ENCODE measurements at regions not wholly inside any gene's neighbourhood (a gene's known extent, or its start where the extent isn't known, plus 50 kb on each side); places are given as distances from the start of the nearest gene placed in this dataset.

DNA sequence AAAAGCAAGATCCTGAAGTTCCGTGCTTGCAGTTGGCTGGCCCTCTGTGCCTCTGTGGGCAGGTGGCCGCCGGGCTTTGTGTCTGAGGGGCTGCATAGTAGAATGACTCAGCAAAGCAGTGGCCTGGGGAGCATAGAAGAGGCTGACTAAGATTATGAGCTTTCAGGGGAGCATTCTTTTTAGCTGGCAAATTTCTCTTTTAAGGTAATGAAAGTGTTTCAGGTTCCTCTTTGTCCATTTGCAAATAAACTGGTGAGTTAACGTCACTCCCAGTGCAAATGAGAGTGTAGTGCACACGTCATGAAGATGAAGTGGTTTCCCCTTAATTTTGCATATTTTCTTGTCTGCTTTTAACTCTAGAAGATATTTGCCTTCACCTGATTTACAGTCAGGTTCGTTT, 98.6 kb downstream of the BCL2L11 start:
- DNase-seq (ENCODE audit: low spot score): no peak

DNA sequence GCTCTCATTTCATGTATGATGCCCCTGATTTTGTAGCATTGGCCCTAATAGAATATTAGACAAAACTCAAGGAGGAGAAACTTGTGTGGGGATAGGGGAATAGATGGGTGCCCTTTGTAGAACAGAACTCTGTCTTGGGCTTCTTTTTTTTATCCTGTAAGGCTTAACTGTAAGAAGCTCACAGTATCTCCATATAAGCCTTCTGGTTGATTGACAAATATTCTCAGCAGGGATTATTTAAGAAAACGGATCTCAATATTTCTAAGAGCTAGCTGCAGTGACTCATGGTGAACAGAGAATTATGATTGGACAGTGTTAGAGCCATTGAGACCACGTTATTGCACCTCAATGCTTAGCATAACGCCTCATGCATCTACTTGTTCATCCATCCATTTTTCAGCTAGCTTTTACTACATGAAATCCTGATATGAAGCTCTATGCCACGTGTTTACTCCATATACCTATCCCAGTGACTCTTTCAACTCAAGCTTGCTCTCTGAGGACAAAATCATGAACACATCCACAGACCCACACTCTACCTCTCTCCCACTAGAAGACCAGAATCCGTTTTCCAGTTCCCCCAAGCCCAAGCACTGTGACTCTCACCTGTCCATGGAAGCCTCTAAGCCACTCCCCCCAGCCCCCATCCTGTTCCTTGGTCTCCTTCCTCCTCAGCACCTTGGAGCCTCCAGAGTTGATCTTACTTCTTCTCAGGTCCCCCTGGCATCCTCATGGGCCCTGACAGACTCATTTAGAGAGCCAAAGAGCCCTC, 99.2 kb downstream of the BCL2L11 start:
- DNase-seq (ENCODE audit: low spot score): no peak

DNA sequence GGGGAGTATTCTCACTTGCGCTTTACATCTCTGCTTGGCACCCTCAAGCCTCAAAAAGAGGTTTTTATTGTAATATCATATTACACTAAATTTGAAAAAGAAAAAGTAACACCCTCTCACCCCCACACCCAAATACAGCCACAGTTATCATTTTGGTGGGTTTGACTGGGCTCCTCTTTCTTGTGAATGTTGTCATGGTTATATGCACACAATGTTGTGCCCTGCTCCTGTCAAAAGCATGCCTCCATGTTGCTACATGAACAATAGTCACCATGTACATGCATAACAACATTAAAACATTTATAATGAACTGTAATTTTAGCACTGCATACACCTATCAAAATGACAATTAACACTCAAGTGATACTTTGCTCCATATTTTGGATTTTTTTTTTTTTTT, 100.2 kb downstream of the BCL2L11 start:
- DNase-seq (ENCODE audit: low spot score): no peak

DNA sequence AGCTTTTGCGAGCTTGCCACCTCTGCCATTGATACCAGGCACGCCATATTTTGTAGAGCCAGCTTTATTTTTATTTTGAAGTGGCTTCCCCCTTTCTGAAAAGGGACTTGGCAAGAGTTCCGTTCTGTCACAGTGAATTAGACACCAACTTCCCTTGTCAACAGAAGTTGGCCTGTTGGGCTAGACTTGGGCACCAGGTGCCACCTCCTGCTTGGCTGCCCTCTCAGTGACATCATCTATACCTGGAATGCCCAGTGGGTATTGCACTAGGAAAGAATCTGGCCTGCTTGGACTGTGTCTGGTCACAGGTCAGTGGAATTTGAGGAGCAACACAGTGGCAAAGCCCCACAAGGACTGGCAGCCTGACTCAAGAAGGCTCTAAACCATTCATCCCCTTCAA, 101.0 kb downstream of the BCL2L11 start:
- DNase-seq (ENCODE audit: low spot score): no peak

DNA sequence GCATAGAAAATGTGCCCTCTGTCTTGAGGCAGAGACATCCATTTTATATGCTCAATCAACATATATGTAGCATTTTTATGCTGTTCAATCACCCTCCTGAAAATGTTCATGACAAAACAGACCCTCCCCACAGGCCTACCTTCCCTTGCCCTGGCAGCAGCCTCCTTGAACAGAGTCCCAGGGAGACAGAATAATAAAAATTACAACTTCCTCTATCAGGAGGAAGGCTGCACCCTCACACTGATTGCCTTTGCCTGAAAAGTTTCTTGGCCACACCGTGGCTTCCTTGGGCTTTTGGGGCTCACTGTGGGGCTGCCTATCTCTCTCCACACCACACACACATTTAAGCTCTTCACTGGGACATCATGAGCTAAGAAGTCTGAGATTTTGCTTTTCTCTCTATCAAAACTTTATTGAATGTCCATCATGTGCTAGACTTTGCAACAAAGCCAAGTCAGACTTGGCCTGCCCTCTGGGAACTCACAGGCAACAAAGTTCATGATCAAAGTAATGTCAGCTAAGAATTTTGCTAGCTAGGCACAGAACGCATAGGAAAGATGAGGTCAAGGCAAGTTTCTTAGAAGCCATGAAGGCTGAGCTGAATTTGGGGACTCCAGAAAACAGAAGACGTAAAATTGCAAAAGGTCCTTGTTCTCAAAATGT, 101.6 kb downstream of the BCL2L11 start:
- no peak for DNase-seq (ENCODE audit: low spot score)

DNA sequence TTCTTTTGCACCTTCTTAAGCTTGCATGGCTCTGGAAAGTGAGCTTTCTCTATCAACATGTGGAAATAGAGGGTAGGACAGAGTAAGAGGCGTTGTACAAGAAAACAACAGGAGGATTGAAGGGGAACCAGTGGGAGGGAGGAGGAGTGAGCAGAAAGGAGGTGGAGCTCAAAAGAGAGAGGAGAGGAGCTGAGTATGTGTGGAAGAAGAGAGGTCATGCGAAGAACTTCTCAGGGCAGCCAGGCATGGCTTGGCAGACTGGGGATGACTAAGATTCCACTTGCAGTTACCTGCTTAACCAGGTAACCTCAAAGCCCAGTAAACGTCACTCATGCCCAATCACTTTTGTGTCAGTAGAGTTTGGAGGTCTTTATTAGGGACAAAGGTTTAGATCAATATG, 105.1 kb downstream of the BCL2L11 start:
- DNase-seq (ENCODE audit: low spot score): no peak

DNA sequence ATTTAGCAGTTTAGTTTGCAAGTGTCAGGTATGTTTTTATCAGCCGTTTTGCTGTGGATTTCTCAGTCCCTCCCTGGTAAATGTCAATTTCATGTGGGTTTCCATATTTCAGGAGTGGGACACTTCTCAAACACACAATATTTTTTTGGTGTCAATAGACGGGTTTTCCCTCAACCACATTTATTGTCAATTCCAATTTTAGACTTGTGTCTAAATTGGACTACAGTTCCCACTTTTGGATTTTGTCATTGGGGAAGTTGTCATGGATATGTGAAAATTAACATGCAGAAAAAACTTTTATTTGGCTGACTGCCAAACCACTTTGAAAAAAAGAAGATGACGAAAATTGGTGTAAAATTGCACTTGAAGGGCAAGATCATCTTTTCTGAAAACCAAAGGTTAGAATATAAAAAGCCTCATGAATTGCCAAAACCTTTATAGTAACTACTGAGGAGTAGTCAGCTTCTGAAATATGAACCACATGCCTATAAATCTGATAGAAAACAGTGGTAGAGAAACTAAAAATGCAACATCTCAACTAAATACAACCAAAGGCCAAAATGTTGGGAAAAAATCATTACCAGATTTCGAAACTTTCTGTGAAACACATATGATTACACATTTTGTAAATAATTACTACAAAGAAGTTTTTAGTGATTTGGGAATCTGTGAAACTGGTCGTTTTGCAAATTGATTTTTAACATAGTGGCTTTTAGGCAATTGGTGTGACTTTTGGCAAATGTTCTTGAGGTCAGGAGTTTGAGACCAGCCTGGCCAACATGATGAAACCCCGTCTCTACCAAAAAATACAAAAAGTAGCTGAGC, 106.4 kb downstream of the BCL2L11 start:
- DNase-seq (ENCODE audit: low spot score): no peak

DNA sequence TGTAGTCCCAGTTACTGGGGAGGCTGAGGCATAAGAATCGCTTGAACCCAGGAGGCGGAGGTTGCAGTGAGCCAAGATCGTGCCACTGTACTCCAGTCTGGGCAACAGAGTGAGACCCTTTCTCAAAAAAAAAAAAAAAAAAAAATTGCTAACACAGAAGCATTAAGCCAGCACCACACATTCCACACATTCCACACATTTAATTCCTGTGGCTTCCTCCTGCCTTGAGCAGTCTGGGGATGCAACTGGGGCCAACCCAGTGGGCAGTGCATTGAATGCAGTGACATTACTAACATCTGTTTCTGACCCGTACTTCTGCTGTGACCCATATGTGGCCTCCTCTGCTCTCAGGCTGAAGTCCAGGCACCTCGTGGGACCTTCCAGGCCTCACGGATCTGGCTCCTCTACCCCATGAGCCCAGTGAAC, 107.0 kb downstream of the BCL2L11 start:
- DNase-seq (ENCODE audit: low spot score): no peak

DNA sequence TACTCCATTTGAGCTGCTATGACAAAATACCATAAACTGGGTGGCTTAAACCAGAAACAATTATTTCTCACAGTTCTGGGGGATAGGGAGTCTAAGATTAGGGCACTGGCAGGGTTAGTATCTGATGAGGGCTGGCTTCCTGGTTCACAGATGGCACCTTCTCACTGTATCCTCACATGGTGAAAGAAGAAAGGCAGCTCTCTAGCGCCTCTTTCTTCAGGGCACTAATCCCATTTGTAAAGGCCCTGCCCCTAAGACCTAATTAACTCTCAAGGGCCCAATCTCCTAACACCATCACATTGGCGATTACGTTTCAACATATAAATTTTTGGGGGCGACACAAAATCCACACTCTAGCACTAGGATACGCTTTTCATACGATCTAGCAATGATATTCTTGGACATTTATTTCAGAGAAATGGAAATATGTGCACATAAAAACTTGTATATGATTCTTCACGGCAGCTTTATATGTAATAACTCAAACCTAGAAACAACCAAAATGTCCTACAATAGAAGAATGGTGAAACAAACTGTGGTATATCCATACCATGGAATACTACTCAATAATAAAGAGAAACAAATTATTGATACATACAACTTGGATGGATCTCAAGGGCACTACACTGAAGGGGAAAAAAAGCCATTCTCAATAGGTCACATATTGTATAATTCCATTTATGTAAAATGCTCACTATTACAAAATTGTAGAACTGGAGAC, 111.0 kb downstream of the BCL2L11 start:
- DNase-seq (ENCODE audit: low spot score): no peak

DNA sequence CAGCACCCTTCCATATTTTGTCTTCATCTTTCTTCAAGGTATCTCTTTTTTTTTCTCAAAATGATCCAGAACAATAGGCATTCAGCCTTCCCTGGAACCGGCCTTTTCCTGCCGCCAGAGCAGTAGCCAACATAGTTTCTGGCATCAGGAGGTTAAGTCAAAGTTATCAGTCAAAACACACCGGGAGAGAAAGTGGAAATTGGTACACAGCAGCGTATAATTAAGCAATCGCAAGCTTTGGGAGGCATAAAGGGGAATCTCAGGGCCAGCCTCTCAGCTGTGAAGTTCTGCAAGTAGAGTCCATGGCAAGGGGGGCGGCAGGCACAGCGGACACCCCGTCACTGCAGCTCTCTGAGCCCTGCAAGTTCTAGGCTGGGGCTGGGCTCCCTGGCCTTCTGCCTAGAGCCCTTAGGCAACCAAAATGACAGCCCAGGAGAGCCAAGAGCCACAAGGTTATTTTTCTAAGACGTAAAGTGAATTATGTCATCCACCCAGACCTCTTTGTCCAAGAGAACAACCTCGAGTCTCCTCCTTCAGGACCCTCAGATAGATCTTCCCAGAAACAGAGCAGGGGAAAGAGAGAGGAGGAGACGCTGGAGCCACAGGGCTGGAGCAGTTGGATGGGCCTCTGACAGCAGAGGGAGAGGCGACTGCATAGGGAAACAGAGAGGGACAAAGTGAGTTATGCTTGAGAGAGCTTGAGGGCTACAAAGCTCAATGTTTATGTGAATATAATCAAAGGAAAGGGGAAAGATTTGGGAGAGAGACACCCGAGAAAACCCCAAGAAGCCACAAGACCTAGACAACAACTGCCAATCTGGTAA, 114.7 kb downstream of the BCL2L11 start:
- no peak for DNase-seq (ENCODE audit: low spot score)

DNA sequence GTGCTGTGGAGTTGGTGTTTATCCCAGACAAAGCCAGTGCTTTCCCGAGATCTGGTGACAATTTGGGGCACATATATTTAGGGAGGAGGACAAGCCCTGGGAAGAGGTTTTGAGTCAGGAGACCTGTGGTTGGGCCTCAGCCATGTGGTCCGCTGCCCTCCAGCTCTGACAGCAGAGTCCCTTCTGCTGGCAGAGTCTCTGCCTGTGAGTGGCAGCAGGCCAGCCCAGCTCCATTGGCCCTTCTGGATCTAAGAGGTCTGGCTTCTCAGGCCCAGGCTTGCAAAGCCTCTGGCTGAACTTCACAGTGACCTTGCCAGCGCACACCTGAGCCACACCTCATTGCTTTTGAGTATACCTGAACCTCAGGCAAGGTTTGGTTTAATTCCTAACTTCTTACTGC, 115.3 kb downstream of the BCL2L11 start:
- DNase-seq (ENCODE audit: low spot score): no peak

DNA sequence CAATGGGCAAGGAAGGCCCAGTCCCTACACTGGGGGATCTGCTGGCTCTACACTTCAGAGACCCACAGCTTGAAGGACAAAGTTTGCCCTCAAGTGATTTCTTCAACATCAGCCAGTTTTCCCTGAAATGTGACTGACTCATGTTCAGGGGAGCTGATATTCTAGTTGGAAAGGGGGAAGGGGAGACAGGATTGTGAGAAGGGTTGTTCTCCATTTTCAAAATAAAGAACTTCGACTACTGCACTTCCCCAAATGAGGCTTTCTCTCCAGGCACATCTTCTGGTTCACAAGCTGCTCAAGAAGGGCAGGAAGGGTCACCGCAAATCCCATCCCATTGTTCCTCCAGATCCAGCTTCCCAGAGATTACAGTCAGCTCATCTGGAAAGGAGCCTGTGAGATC, 117.6 kb downstream of the BCL2L11 start:
- no peak for DNase-seq (ENCODE audit: low spot score)

DNA sequence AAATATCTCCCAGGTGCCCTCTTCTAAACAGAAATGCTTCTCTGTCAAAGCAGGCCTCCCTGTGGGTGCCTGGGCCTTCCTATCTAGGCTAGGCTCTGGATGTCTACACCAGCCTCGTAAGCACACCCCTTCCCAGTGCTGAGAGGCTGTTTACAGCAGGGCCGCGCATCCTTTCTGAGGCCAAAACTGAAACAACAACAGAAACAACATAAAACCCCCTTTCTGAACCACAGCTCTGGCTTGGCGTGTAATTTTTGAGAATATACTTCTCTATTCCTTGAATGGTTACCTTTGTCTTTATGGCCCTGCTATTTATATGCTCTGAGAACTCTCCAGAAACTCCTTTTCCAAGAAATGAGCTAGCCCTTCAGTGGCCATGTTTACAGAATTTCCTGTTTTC, 118.4 kb downstream of the BCL2L11 start:
- no peak for DNase-seq (ENCODE audit: low spot score)

DNA sequence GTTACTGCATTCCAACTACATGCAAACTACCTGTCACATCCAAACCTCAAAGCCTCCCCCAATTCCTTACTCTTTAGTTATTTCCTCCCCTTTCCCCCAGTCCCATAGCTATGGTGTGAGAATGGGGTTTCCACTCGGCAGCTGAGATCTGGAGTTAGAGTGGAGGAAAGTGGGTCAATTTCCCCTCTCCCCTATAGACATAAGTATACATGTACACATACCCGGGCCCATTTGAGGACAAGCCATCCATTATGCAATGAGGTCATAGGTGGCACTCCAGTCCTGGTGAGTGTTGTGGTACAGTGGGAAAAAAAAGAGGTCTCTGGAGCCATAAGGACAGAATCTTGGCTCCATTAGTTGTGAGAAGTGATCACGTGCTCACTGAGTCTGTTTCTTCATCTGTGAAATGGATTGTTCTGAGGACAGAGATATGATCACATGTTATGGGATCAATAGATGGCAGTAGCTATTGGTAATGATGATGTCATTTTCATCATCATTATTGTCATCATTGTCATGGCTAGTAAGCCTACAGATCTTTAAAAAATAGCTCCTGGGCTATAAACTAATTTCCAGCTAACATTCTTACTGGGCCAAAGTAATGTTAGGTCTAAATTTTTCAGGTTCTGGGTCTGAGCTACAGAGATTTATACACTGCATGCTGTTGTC, 119.0 kb downstream of the BCL2L11 start:
- DNase-seq (ENCODE audit: low spot score): no peak

DNA sequence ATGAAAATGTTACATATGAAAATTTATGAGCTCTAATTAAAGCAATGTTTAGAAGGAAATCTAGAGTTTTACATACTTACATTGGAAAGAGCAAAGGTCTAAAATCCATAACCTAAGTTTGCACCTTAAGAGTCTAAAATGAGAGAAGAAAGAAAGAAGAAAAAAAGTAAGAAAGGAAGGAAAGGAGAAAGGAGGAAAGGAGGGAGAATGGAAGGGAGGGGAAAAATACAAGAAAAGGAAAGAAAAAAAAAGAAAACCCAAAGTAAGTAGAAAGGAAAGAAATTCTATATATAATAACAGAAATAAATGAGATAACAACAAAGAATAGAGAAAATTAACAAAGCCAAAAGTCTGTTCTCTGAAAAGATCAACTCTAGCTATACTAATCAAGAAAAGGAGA, 122.6 kb downstream of the BCL2L11 start:
- no peak for DNase-seq (ENCODE audit: low spot score)

DNA sequence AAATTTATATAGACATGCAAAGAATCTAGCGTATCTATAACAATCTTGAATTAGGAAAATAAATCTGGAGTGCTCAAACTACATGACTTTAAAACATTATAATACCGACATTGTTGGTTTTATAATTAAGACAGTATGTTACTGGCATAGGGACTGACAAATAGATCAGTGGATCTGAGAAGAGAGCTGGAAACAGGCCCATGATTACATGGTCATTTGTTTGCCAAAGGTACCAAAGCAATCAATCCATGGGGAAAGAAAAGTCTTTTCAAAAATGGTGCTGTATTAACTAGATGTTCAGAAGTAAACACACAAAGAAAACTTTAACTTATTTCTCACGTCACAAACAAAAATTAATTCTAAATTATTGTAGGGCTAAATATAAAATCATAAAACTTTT, 124.2 kb downstream of the BCL2L11 start:
- no peak for DNase-seq (ENCODE audit: low spot score)

DNA sequence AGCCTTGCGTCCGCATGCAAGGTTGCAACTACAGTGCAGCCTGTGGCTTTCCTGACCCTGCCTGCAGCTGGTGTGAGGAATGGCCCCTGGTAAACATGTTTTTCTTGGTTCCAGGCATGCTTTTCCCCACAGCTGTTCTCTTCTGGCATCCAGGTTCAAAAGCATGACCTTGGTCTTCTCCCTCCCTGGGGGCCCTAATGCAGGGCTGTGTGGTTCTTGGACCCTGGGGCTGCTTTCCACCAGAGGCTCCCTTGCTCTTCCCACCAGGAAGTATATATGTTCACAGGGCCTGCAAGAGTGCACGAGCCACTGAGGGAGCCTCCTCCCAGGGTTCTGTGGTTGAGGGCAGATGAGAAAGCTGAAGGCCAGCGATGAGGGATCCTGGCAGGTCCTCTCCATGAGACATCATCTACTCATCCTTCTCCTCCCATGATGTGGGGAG, 125.9 kb downstream of the BCL2L11 start:
- DNase-seq (ENCODE audit: low spot score): no peak

DNA sequence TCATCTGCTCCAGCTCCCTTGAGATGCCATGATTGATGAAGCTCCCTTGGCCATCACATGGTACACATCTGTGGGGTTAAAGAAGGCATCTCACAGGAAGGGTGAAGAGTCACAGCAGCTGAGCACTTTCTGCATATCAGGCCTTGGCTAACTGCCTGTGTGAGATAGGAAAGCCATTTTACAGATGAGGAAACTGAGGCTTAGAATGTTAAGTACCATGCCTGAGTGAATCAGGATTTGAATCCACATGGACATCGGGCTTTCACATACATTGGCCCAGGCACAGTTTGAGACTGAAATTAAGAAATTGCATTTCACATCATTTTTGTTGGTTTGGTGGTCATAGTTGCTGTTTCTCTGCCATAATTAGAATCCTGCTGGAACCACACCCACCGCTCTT, 126.8 kb downstream of the BCL2L11 start:
- DNase-seq (ENCODE audit: low spot score): no peak

DNA sequence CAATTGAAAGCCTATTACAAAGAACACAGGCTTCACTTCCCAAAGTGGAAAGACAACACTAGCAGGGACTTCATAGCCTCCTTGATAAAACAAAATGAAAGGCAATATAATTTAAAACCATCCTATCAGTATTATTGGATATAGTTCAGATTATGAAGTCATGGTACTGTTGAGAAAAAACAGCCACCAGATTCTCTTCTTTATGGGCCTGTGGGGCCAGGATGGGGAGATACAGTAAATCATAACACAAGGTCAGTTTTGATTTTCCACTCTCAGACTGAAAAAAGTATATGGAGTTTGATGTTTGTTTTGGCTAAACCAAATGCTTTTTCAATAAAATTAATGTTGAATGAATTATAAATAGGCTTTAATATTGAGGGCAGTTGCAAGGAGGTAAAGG, 129.1 kb downstream of the BCL2L11 start:
- no peak for DNase-seq (ENCODE audit: low spot score)

DNA sequence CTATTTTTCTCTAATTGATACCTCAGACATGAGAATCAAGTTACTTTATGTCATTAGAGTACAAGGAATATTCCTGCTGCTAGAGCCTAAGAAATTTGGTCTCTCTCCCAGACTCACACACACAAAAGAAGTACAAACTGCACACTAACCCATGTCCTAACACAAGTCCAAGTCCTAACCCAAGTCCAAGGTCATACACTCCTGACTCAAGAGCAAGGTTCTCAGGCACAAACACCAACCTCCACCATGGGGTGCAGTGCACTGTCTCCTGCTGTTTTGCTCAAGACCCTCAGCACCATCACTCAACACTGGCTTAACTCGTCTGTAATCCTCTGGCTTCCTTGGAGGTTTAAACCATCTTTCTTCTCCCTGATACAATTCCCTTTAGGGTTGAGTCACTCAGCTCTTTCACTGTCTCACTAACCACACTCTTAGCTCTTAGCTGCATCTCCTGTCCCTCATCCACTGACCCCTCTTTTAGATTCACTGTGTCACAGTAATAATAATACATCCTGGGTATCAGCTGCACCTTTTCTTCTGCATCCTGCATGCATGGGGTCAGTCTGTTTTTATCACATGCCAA, 129.8 kb downstream of the BCL2L11 start:
- no peak for DNase-seq (ENCODE audit: low spot score)
